ENCODE measurements at regions not wholly inside any gene's neighbourhood (a gene's known extent, or its start where the extent isn't known, plus 50 kb on each side); places are given as distances from the start of the nearest gene placed in this dataset.
"Not testable (repeated sequence)": the region's sequence is repeated elsewhere in the genome, so short reads cannot be mapped to it uniquely, and the experiment has no call there.

DNA sequence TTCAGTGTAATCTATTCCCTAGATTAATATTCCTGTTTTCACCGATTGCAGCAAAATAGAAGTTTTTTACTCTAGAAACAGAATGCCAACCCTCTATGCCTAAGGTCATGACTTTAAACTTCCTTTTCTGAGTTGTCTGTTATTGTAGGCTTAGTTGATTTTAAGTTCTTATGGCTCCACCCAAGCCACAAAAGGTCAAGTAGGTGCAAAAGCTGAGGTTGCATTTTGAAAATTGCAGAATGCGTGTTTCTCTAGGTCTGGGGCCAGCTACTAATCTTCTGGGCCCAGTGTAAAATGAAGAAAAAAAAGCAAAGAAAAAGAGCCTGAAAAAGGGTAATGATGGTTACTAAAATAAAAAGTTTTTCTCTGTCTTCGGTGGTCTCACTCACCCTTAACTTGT is 635.7 kb upstream of the FAM98A start:
- Mint-ChIP-seq H3K4me1 (ENCODE audit: low read depth, unreplicated experiment) (peaks cover 4% of the 10 kb centered on the region), H3K9me3 (ENCODE audit: unreplicated experiment) (peaks cover 9% of the 10 kb centered on the region), H3K4me3 (ENCODE audit: unreplicated experiment) (no peak overlapping the region), H3K27ac (ENCODE audit: unreplicated experiment) (no peak overlapping the region), H3K36me3 (ENCODE audit: low read depth, unreplicated experiment) (no peaks in the 10 kb centered on the region), H3K27me3 (ENCODE audit: low read depth, unreplicated experiment) (no peaks in the 10 kb centered on the region)
- no peak overlapping the region for H3K27ac ChIP-seq (ENCODE audit: low read depth, low read length)
- no peak overlapping the region for H2AFZ ChIP-seq (ENCODE audit: low read depth, low read length)
- H3K27me3 ChIP-seq (ENCODE audit: insufficient read depth, low read length) = no peaks in the 10 kb centered on the region
- no peaks in the 10 kb centered on the region for H3K9me3 ChIP-seq (ENCODE audit: insufficient read depth, low read depth, low read length)
- H4K20me1 ChIP-seq (ENCODE audit: insufficient read depth, low read length) = no peaks in the 10 kb centered on the region
- no peak overlapping the region for H3K4me2 ChIP-seq (ENCODE audit: low read length)
- TF ChIP-seq, protein P1, sequence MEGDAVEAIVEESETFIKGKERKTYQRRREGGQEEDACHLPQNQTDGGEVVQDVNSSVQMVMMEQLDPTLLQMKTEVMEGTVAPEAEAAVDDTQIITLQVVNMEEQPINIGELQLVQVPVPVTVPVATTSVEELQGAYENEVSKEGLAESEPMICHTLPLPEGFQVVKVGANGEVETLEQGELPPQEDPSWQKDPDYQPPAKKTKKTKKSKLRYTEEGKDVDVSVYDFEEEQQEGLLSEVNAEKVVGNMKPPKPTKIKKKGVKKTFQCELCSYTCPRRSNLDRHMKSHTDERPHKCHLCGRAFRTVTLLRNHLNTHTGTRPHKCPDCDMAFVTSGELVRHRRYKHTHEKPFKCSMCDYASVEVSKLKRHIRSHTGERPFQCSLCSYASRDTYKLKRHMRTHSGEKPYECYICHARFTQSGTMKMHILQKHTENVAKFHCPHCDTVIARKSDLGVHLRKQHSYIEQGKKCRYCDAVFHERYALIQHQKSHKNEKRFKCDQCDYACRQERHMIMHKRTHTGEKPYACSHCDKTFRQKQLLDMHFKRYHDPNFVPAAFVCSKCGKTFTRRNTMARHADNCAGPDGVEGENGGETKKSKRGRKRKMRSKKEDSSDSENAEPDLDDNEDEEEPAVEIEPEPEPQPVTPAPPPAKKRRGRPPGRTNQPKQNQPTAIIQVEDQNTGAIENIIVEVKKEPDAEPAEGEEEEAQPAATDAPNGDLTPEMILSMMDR (IDR thresholded peaks at IDR 0.05; ENCODE audit: insufficient read depth, low read depth, low read length) = no peak
- TF ChIP-seq EZH2 (IDR thresholded peaks at IDR 0.05; ENCODE audit: insufficient read depth, low read length) = no peak
- H3K36me3 ChIP-seq (ENCODE audit: insufficient read depth, low read length) = no peaks in the 10 kb centered on the region
- H3K4me1 ChIP-seq (ENCODE audit: insufficient read depth, low read length) = no peaks in the 10 kb centered on the region
- FAIRE-seq = no peak
- H3K4me3 ChIP-seq (ENCODE audit: insufficient read depth, low read depth, low read length) = no peak overlapping the region
- no peak overlapping the region for H3K9ac ChIP-seq (ENCODE audit: low read length)
- DNase-seq (ENCODE audit: low read depth) = no peak
- H3K79me2 ChIP-seq (ENCODE audit: insufficient read depth, low read length) = no peaks in the 10 kb centered on the region

DNA sequence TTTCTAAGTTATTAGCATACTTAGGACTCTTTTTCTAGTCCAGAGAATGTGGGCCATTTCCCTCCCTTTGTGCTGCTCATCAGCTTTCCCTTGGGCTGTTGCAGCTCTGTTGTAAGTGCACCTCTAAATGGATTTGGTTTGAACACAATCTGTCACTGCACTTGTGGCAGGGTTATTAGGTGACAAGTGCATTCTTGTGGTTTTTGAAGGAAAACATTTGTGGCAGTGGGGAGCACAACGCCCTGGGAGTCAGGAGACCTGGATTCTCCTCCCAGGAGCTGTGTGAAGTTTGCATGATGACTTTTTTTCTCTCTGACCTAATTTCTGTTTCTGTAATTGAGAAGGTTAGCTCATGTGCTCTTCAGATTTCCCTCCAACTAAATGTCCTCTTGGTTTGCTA is 630.9 kb upstream of the FAM98A start:
- H3K4me2 ChIP-seq (ENCODE audit: low read length) = no peak overlapping the region
- no peak overlapping the region for H3K4me3 ChIP-seq (ENCODE audit: insufficient read depth, low read depth, low read length)
- no peaks in the 10 kb centered on the region for H3K4me1 ChIP-seq (ENCODE audit: insufficient read depth, low read length)
- Mint-ChIP-seq H3K36me3 (ENCODE audit: low read depth, unreplicated experiment) (no peaks in the 10 kb centered on the region), H3K4me3 (ENCODE audit: unreplicated experiment) (no peak overlapping the region), H3K27me3 (ENCODE audit: low read depth, unreplicated experiment) (no peaks in the 10 kb centered on the region), H3K9me3 (ENCODE audit: unreplicated experiment) (no peaks in the 10 kb centered on the region), H3K4me1 (ENCODE audit: low read depth, unreplicated experiment) (peaks cover 4% of the 10 kb centered on the region), H3K27ac (ENCODE audit: unreplicated experiment) (no peak overlapping the region)
- H3K9ac ChIP-seq (ENCODE audit: low read length) = no peak overlapping the region
- no peak for TF ChIP-seq EZH2 (IDR thresholded peaks at IDR 0.05; ENCODE audit: insufficient read depth, low read length)
- TF ChIP-seq, protein P1 (IDR thresholded peaks at IDR 0.05; ENCODE audit: insufficient read depth, low read depth, low read length) = no peak
- FAIRE-seq (no peak), DNase-seq (ENCODE audit: low read depth) (no peak)
- H3K79me2 ChIP-seq (ENCODE audit: insufficient read depth, low read length) = no peaks in the 10 kb centered on the region
- H4K20me1 ChIP-seq (ENCODE audit: insufficient read depth, low read length) = no peaks in the 10 kb centered on the region
- no peak overlapping the region for H2AFZ ChIP-seq (ENCODE audit: low read depth, low read length)
- no peaks in the 10 kb centered on the region for H3K9me3 ChIP-seq (ENCODE audit: insufficient read depth, low read depth, low read length)
- H3K36me3 ChIP-seq (ENCODE audit: insufficient read depth, low read length) = no peaks in the 10 kb centered on the region
- no peak overlapping the region for H3K27ac ChIP-seq (ENCODE audit: low read depth, low read length)
- no peaks in the 10 kb centered on the region for H3K27me3 ChIP-seq (ENCODE audit: insufficient read depth, low read length)

DNA sequence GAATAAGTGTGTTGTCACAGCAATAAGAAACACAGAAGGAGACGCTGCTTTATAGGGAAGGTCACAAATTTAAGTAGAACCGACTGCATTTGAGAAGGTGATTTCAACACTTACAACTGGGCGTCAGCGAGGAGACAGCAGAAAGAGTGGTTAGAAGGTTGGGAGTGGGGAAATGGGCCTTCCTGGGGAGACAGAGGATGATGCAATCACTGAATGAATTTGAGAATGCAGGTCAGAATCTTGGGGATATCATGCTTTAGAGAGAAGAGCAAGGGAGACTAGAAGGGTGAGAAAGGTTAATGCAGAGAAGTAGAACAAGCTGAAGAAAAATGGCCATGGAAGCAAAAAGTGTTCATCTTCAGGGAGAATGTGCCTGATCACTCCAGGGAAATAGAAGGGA is 616.1 kb upstream of the FAM98A start:
- no peaks in the 10 kb centered on the region for H3K79me2 ChIP-seq (ENCODE audit: insufficient read depth, low read length)
- peaks cover 3% of the 10 kb centered on the region for H3K9me3 Mint-ChIP-seq (ENCODE audit: unreplicated experiment)
- H2AFZ ChIP-seq (ENCODE audit: low read depth, low read length) = no peak overlapping the region
- TF ChIP-seq EZH2 (IDR thresholded peaks at IDR 0.05; ENCODE audit: insufficient read depth, low read length) = no peak
- TF ChIP-seq, protein P1 (IDR thresholded peaks at IDR 0.05; ENCODE audit: insufficient read depth, low read depth, low read length) = no peak
- no peaks in the 10 kb centered on the region for H3K9me3 ChIP-seq (ENCODE audit: insufficient read depth, low read depth, low read length)
- no peaks in the 10 kb centered on the region for H3K4me1 Mint-ChIP-seq (ENCODE audit: low read depth, unreplicated experiment)
- DNase-seq (ENCODE audit: low read depth) = no peak
- H3K4me3 Mint-ChIP-seq (ENCODE audit: unreplicated experiment) = no peak overlapping the region
- H3K36me3 ChIP-seq (ENCODE audit: insufficient read depth, low read length) = no peaks in the 10 kb centered on the region
- H3K4me2 ChIP-seq (ENCODE audit: low read length) = no peak overlapping the region
- no peak overlapping the region for H3K27ac ChIP-seq (ENCODE audit: low read depth, low read length)
- no peak for FAIRE-seq
- H3K27me3 Mint-ChIP-seq (ENCODE audit: low read depth, unreplicated experiment) = peaks cover 2% of the 10 kb centered on the region
- H3K27me3 ChIP-seq (ENCODE audit: insufficient read depth, low read length) = no peaks in the 10 kb centered on the region
- no peak overlapping the region for H3K4me3 ChIP-seq (ENCODE audit: insufficient read depth, low read depth, low read length)
- H3K36me3 Mint-ChIP-seq (ENCODE audit: low read depth, unreplicated experiment) = no peaks in the 10 kb centered on the region
- no peaks in the 10 kb centered on the region for H4K20me1 ChIP-seq (ENCODE audit: insufficient read depth, low read length)
- H3K9ac ChIP-seq (ENCODE audit: low read length) = no peak overlapping the region
- no peak overlapping the region for H3K27ac Mint-ChIP-seq (ENCODE audit: unreplicated experiment)
- no peaks in the 10 kb centered on the region for H3K4me1 ChIP-seq (ENCODE audit: insufficient read depth, low read length)

DNA sequence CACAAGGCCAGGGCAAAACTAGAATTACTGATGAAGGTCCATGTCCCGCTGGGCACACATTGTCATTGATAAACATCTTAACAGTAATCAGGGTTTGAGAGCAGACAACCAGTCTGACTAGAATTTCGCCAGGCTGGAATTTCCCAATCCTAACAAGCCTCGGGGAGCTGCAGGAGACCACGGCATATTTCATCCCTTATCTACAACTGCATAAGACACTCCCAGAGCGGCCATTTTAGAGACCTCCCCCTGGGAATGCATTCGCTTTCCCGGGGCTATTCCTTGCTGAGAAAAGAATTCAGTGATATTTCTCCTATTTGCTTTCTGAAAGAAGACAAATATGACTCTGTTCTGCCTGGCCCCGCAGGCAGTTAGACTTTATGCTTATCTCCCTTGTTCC is 611.3 kb upstream of the FAM98A start:
- not testable (repeated sequence) for H2AFZ ChIP-seq (ENCODE audit: low read depth, low read length); H3K4me1 ChIP-seq (ENCODE audit: insufficient read depth, low read length); H3K36me3 Mint-ChIP-seq (ENCODE audit: low read depth, unreplicated experiment); H3K79me2 ChIP-seq (ENCODE audit: insufficient read depth, low read length); H3K4me3 ChIP-seq (ENCODE audit: insufficient read depth, low read depth, low read length); H3K4me2 ChIP-seq (ENCODE audit: low read length); H3K27me3 Mint-ChIP-seq (ENCODE audit: low read depth, unreplicated experiment); H3K27me3 ChIP-seq (ENCODE audit: insufficient read depth, low read length); H3K27ac ChIP-seq (ENCODE audit: low read depth, low read length); H3K4me3 Mint-ChIP-seq (ENCODE audit: unreplicated experiment); H3K4me1 Mint-ChIP-seq (ENCODE audit: low read depth, unreplicated experiment); FAIRE-seq; H3K36me3 ChIP-seq (ENCODE audit: insufficient read depth, low read length); H4K20me1 ChIP-seq (ENCODE audit: insufficient read depth, low read length); H3K27ac Mint-ChIP-seq (ENCODE audit: unreplicated experiment); DNase-seq (ENCODE audit: low read depth); H3K9ac ChIP-seq (ENCODE audit: low read length); H3K9me3 ChIP-seq (ENCODE audit: insufficient read depth, low read depth, low read length)
- H3K9me3 Mint-ChIP-seq (ENCODE audit: unreplicated experiment) = peaks cover 15% of the 10 kb centered on the region
